ENCODE measurements at regions not wholly inside any gene's neighbourhood (a gene's known extent, or its start where the extent isn't known, plus 50 kb on each side); places are given as distances from the start of the nearest gene placed in this dataset.

DNA sequence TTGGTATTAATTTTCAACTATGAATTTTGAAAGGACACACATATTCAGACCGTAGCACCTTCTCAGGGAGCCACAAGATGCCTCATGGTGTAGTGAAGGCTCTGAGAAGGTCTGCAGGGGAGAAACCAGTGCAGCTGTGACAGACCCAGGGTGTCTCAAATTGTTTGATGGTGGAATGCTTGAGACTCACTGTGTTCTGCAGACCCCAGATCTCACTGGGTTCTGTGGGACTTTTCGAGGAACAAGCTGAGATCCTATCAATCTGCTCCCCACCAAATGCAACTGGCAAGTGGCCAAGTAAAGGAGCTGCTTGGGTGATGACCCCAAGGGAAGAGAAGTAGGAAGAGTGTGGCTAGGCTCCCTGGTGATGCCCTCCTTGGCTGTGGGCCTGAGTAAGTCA lies 130.5 kb upstream of the UNC5B start:
- Histone ChIP-seq H3K9me3 (no peaks in the 10 kb centered on the region), H3K4me1 (no peaks in the 10 kb centered on the region), H3K36me3 (ENCODE audit: control insufficient read depth, insufficient read depth, low read length) (no peaks in the 10 kb centered on the region), H3K4me3 (ENCODE audit: low read depth, low read length) (no peak overlapping the region), H3K27me3 (replicated peaks; ENCODE audit: control insufficient read depth, insufficient read depth, low read length) (no peaks in the 10 kb centered on the region)
- DNase-seq: peak in 1 of 2 experiments; percentile 21
- TF ChIP-seq, protein P1, sequence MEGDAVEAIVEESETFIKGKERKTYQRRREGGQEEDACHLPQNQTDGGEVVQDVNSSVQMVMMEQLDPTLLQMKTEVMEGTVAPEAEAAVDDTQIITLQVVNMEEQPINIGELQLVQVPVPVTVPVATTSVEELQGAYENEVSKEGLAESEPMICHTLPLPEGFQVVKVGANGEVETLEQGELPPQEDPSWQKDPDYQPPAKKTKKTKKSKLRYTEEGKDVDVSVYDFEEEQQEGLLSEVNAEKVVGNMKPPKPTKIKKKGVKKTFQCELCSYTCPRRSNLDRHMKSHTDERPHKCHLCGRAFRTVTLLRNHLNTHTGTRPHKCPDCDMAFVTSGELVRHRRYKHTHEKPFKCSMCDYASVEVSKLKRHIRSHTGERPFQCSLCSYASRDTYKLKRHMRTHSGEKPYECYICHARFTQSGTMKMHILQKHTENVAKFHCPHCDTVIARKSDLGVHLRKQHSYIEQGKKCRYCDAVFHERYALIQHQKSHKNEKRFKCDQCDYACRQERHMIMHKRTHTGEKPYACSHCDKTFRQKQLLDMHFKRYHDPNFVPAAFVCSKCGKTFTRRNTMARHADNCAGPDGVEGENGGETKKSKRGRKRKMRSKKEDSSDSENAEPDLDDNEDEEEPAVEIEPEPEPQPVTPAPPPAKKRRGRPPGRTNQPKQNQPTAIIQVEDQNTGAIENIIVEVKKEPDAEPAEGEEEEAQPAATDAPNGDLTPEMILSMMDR (IDR thresholded peaks at IDR 0.05; ENCODE audit: insufficient read depth in 1 of 2, low read depth in 1 of 2, low read length in 1 of 2, severe bottlenecking in 1 of 2, unreplicated experiment in 1 of 2): no peak
- BruUV-seq (replicated peaks): no TSS peak
- Mint-ChIP-seq H3K9me3 (ENCODE audit: unreplicated experiment) (no peaks in the 10 kb centered on the region), H3K4me1 (ENCODE audit: low read depth, unreplicated experiment) (no peaks in the 10 kb centered on the region), H3K4me3 (ENCODE audit: unreplicated experiment) (no peak overlapping the region), H3K27ac (ENCODE audit: unreplicated experiment) (no peak overlapping the region), H3K27me3 (ENCODE audit: insufficient read depth, unreplicated experiment) (peaks cover 17% of the 10 kb centered on the region), H3K36me3 (ENCODE audit: insufficient read depth, unreplicated experiment) (no peaks in the 10 kb centered on the region)
- intact Hi-C loops (cut with micrococcal nuclease; ENCODE audit: unreplicated experiment): no loop called here
- CTCF ChIA-PET: no interaction called here
- POLR2A ChIA-PET: no interaction called here

DNA sequence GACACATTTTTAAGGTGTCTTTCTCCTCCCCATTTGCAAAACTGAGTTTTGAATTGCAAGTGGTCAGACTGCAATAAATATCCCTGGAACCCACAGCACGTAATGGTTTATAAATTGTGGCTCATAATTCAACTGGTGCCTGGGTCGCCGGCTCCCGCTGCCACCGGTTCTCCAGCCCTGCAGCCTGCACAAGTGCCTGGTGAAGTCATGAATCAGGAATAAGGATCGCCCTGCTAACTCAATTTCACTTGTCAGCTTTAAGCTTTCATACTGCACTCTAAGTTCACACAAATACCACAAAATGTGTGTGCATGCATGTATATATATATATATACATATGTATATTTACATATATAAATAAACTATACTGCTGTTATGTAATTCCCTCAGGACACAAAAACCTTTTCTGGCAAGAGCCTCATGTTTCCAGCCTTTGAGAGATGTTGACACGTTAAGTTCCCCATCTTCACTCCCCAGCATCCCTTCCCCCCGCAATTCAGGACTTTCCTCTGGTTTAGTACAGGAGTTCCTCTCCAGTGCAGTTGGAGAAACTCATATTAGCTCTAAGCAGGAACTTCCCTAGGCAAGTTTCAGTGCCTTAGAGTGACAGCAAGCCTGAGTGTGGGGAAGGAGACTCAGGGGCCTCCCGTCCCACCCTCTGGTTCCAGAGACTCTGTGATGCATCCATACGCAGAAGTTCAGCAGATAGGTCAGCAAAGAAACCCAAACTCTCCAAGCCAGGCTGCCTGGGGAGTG lies 129.2 kb upstream of the UNC5B start:
- Mint-ChIP-seq H3K4me3 (ENCODE audit: unreplicated experiment) (no peak overlapping the region), H3K36me3 (ENCODE audit: insufficient read depth, unreplicated experiment) (no peaks in the 10 kb centered on the region), H3K27me3 (ENCODE audit: insufficient read depth, unreplicated experiment) (peaks cover 14% of the 10 kb centered on the region), H3K27ac (ENCODE audit: unreplicated experiment) (no peak overlapping the region), H3K4me1 (ENCODE audit: low read depth, unreplicated experiment) (no peaks in the 10 kb centered on the region), H3K9me3 (ENCODE audit: unreplicated experiment) (no peaks in the 10 kb centered on the region)
- TF ChIP-seq, protein P1 (IDR thresholded peaks at IDR 0.05; ENCODE audit: insufficient read depth in 1 of 2, low read depth in 1 of 2, low read length in 1 of 2, severe bottlenecking in 1 of 2, unreplicated experiment in 1 of 2): no peak
- BruUV-seq (replicated peaks): no TSS peak
- Histone ChIP-seq H3K27me3 (replicated peaks; ENCODE audit: control insufficient read depth, insufficient read depth, low read length) (no peaks in the 10 kb centered on the region), H3K4me1 (no peaks in the 10 kb centered on the region), H3K4me3 (ENCODE audit: low read depth, low read length) (no peak overlapping the region), H3K9me3 (no peaks in the 10 kb centered on the region), H3K36me3 (ENCODE audit: control insufficient read depth, insufficient read depth, low read length) (no peaks in the 10 kb centered on the region)
- DNase-seq: peak in 1 of 2 experiments; percentile 17
- ChIA-PET POLR2A (no interaction called here), CTCF (no interaction called here)
- intact Hi-C loops (cut with micrococcal nuclease; ENCODE audit: unreplicated experiment): no loop called here

DNA sequence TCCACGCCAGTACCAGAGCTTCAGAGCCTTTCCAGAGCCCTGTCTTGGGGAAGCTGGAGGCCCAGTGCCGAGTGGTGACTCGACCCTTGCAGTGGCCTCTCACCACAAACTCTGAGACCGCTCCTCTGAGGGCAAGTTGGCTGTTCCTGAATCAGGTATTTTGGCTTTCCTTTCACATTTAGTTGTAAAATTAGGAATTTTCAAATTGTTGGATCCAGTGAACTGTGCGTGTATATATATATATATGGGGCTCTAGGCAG lies 128.7 kb upstream of the UNC5B start:
- Mint-ChIP-seq H3K4me3 (ENCODE audit: unreplicated experiment) (no peak overlapping the region), H3K27me3 (ENCODE audit: insufficient read depth, unreplicated experiment) (peaks cover 12% of the 10 kb centered on the region), H3K4me1 (ENCODE audit: low read depth, unreplicated experiment) (no peaks in the 10 kb centered on the region), H3K9me3 (ENCODE audit: unreplicated experiment) (no peaks in the 10 kb centered on the region), H3K27ac (ENCODE audit: unreplicated experiment) (no peak overlapping the region), H3K36me3 (ENCODE audit: insufficient read depth, unreplicated experiment) (no peaks in the 10 kb centered on the region)
- POLR2A ChIA-PET: no interaction called here
- BruUV-seq (replicated peaks): no TSS peak
- Histone ChIP-seq H3K4me3 (ENCODE audit: low read depth, low read length) (no peak overlapping the region), H3K36me3 (ENCODE audit: control insufficient read depth, insufficient read depth, low read length) (no peaks in the 10 kb centered on the region), H3K9me3 (no peaks in the 10 kb centered on the region), H3K4me1 (no peaks in the 10 kb centered on the region), H3K27me3 (replicated peaks; ENCODE audit: control insufficient read depth, insufficient read depth, low read length) (no peaks in the 10 kb centered on the region)
- TF ChIP-seq, protein P1 (IDR thresholded peaks at IDR 0.05; ENCODE audit: insufficient read depth in 1 of 2, low read depth in 1 of 2, low read length in 1 of 2, severe bottlenecking in 1 of 2, unreplicated experiment in 1 of 2): no peak
- intact Hi-C loops (cut with micrococcal nuclease; ENCODE audit: unreplicated experiment): no loop called here
- CTCF ChIA-PET: no interaction called here
- DNase-seq: peak in 1 of 2 experiments; percentile 33

All from Caco-2 (cell line).